Activated effector memory CD4-positive, alpha-beta T cell treated with Interleukin-2 at 50 U/mL for 16 hours (primary cell): ENCODE measurements at regions not wholly inside any gene's neighbourhood (a gene's known extent, or its start where the extent isn't known, plus 50 kb on each side); places are given as distances from the start of the nearest gene placed in this dataset.
"Not testable (repeated sequence)": the region's sequence is repeated elsewhere in the genome, so short reads cannot be mapped to it uniquely, and the experiment has no call there.

ENCODE experiments used
- DNase-seq: peaks from one replicate; pipeline ENCODE4 v3.0.0-alpha.2; 2020

- DNase-seq, result no peak
Measured at GRCh38 chr3:110494728-110495127, 576.9 kb upstream of the NECTIN3 start.

GRCh38 chr3:110495201-110495927 lies 576.3 kb upstream of the NECTIN3 start:
- no peak for DNase-seq

- no peak for DNase-seq
Measured at GRCh38 chr3:110504401-110504800, 567.2 kb upstream of the NECTIN3 start.

- DNase-seq, result no peak
Measured at GRCh38 chr3:110504901-110505300, 566.7 kb upstream of the NECTIN3 start.

GRCh38 chr3:110506890-110507289 lies 564.7 kb upstream of the NECTIN3 start:
- DNase-seq, result no peak

GRCh38 chr3:110507570-110507969 lies 564.0 kb upstream of the NECTIN3 start:
- not testable (repeated sequence) for DNase-seq

- DNase-seq, result no peak
Measured at GRCh38 chr3:110512961-110513360, 558.7 kb upstream of the NECTIN3 start.

GRCh38 chr3:110518031-110518430 lies 553.6 kb upstream of the NECTIN3 start:
- no peak for DNase-seq

- DNase-seq, result no peak
Measured at GRCh38 chr3:110519071-110519470, 552.5 kb upstream of the NECTIN3 start.

GRCh38 chr3:110521019-110521418 lies 550.6 kb upstream of the NECTIN3 start:
- DNase-seq, result no peak

GRCh38 chr3:110525558-110526064 lies 546.0 kb upstream of the NECTIN3 start:
- DNase-seq, result not testable (repeated sequence)

GRCh38 chr3:110526777-110527727 lies 544.6 kb upstream of the NECTIN3 start:
- DNase-seq, result no peak

- no peak for DNase-seq
Measured at GRCh38 chr3:110528305-110529121, 543.1 kb upstream of the NECTIN3 start.

- DNase-seq, result no peak
Measured at GRCh38 chr3:110530902-110531301, 540.7 kb upstream of the NECTIN3 start.

- no peak for DNase-seq
Measured at GRCh38 chr3:110533089-110533488, 538.5 kb upstream of the NECTIN3 start.

GRCh38 chr3:110542552-110543150 lies 529.0 kb upstream of the NECTIN3 start:
- no peak for DNase-seq

- no peak for DNase-seq
Measured at GRCh38 chr3:110544730-110545129, 526.9 kb upstream of the NECTIN3 start.

GRCh38 chr3:110550511-110550910 lies 521.1 kb upstream of the NECTIN3 start:
- no peak for DNase-seq

GRCh38 chr3:110562621-110563020 lies 509.0 kb upstream of the NECTIN3 start:
- DNase-seq, result no peak

GRCh38 chr3:110564674-110565073 lies 506.9 kb upstream of the NECTIN3 start:
- no peak for DNase-seq

- DNase-seq, result no peak
Measured at GRCh38 chr3:110567029-110567428, 504.6 kb upstream of the NECTIN3 start.

GRCh38 chr3:110568246-110568645 lies 503.4 kb upstream of the NECTIN3 start:
- DNase-seq, result no peak
